Endodermal cell (in vitro differentiated cells): ENCODE measurements at regions not wholly inside any gene's neighbourhood (a gene's known extent, or its start where the extent isn't known, plus 50 kb on each side); places are given as distances from the start of the nearest gene placed in this dataset.
A peak's percentile ranks its signal among the peaks of the same experiment; 100 is the strongest.

Experiments used
- DNase-seq: peaks from one replicate; pipeline ENCODE4 v3.0.0-alpha.2; 2017
- H3K27ac ChIP-seq: 2 replicates; pipeline ENCODE4 v1.5.1; 2013; ENCODE audit warnings: mild to moderate bottlenecking, low read depth, low read length, moderate library complexity
- H3K27me3 ChIP-seq: 2 replicates; pipeline ENCODE4 v1.6.1; 2013; ENCODE audit warnings: mild to moderate bottlenecking, low read length, moderate library complexity; ENCODE audit not compliant: insufficient read depth, control insufficient read depth, poor library complexity, severe bottlenecking
- H3K36me3 ChIP-seq: 2 replicates; pipeline ENCODE4 v1.7.0; 2013; ENCODE audit warnings: mild to moderate bottlenecking, low read length, moderate library complexity; ENCODE audit not compliant: control insufficient read depth, insufficient read depth
- H3K4me1 ChIP-seq: one replicate; pipeline ENCODE4 v1.7.0; 2013; ENCODE audit warnings: low read length; ENCODE audit not compliant: control insufficient read depth, insufficient read depth
- H3K4me3 ChIP-seq: 2 replicates; pipeline ENCODE4 v1.5.1; 2013; ENCODE audit warnings: mild to moderate bottlenecking, low read length, moderate library complexity
- H3K9ac ChIP-seq: 2 replicates; pipeline ENCODE4 v1.6.1; 2013; ENCODE audit warnings: mild to moderate bottlenecking, low read length, moderate library complexity; ENCODE audit not compliant: poor library complexity, severe bottlenecking; ENCODE audit errors: extremely low read depth
- H3K9me3 ChIP-seq: 2 replicates; pipeline ENCODE4 v1.6.1; 2013; ENCODE audit warnings: mild to moderate bottlenecking, low read length, moderate library complexity; ENCODE audit not compliant: control insufficient read depth
- H3K27ac Mint-ChIP-seq: 2 replicates; pipeline ENCODE4 v1.8.0; 2020; ENCODE audit warnings: mixed read lengths
- H3K27me3 Mint-ChIP-seq: 2 replicates; pipeline ENCODE4 v1.8.0; 2021; ENCODE audit warnings: mild to moderate bottlenecking, mixed read lengths; ENCODE audit not compliant: insufficient read depth
- H3K36me3 Mint-ChIP-seq: 2 replicates; pipeline ENCODE4 v1.8.0; 2020; ENCODE audit warnings: low read depth, mixed read lengths
- H3K4me1 Mint-ChIP-seq: 2 replicates; pipeline ENCODE4 v1.8.0; 2020; ENCODE audit warnings: mixed read lengths
- H3K4me3 Mint-ChIP-seq: 2 replicates; pipeline ENCODE4 v1.8.0; 2020; ENCODE audit warnings: mild to moderate bottlenecking, moderate library complexity, mixed read lengths
- H3K9me3 Mint-ChIP-seq: 2 replicates; pipeline ENCODE4 v1.8.0; 2020; ENCODE audit warnings: mild to moderate bottlenecking, mixed read lengths
- whole genome bisulfite sequencing, 2 experiments: methylation state at CpG; one replicate each; pipeline versions ENCODE4 v1.1.5 to v1.1.7; 2013; ENCODE audit warnings: missing lambda C conversion rate in 2 of 2, mixed read lengths in 1 of 2; ENCODE audit not compliant: insufficient coverage in 1 of 2, insufficient read length in 1 of 2; 5-methylcytosine and 5-hydroxymethylcytosine counted together
- TF ChIP-seq, protein P1 (sequence below): fragments of 200-600 bp; sonication (generic); conservative IDR thresholded peaks from 2 replicates; pipeline ENCODE4 v1.5.0; 2021; ENCODE audit warnings: antibody characterized with exemption, mild to moderate bottlenecking

DNA sequence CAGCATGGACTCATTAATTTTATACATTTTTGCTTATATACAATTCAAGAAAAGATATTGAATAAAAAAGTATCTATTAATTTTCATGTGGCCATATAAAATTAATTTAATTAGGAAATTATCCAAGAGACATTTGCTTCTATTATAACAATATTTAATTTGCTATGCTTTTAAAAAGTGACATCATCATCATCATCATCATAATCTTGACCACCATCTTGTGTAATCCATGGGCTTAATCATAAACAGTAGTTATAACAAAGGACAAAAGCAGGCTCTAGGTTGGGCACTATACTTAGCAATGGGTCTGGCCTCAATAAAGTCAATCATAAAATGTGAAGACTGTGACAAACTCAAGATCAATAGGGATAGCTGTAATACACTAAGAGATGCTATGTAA, 1031.6 kb downstream of the SLITRK1 start:
- Histone ChIP-seq H3K4me3 (no peak overlapping the region), H3K4me1 (no peaks in the 10 kb centered on the region), H3K9ac (no peak overlapping the region), H3K27ac (no peak overlapping the region), H3K36me3 (no peaks in the 10 kb centered on the region), H3K27me3 (no peaks in the 10 kb centered on the region), H3K9me3 (no peaks in the 10 kb centered on the region)
- H3K9me3 Mint-ChIP-seq, result no peaks in the 10 kb centered on the region
- no peak overlapping the region for H3K27ac Mint-ChIP-seq
- no peaks in the 10 kb centered on the region for H3K4me1 Mint-ChIP-seq
- TF ChIP-seq, protein P1, sequence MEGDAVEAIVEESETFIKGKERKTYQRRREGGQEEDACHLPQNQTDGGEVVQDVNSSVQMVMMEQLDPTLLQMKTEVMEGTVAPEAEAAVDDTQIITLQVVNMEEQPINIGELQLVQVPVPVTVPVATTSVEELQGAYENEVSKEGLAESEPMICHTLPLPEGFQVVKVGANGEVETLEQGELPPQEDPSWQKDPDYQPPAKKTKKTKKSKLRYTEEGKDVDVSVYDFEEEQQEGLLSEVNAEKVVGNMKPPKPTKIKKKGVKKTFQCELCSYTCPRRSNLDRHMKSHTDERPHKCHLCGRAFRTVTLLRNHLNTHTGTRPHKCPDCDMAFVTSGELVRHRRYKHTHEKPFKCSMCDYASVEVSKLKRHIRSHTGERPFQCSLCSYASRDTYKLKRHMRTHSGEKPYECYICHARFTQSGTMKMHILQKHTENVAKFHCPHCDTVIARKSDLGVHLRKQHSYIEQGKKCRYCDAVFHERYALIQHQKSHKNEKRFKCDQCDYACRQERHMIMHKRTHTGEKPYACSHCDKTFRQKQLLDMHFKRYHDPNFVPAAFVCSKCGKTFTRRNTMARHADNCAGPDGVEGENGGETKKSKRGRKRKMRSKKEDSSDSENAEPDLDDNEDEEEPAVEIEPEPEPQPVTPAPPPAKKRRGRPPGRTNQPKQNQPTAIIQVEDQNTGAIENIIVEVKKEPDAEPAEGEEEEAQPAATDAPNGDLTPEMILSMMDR, result peak; percentile 40
- H3K27me3 Mint-ChIP-seq, result no peaks in the 10 kb centered on the region
- no peak for DNase-seq
- H3K4me3 Mint-ChIP-seq, result no peak overlapping the region
- no peaks in the 10 kb centered on the region for H3K36me3 Mint-ChIP-seq

DNA sequence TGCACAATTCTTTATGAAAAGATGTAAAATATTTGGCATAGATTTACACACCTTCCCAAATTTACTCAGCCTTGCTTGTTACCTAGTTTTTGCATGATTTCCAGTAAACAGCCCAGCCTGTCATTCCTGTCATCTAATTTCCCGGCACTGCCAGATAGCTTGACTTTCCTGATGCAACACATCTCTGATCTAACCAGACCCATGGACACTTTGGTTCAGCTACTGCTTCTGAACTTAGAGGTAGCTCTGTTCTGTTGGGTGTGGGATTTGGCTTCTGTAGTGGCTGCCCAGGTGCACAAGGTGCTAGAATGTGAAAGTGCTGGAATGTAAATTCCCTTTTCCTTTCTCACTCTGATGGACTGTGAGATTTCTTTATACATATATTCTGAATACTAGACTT, 1033.5 kb downstream of the SLITRK1 start:
- no peaks in the 10 kb centered on the region for H3K27me3 ChIP-seq
- no peaks in the 10 kb centered on the region for H3K36me3 Mint-ChIP-seq
- no peak overlapping the region for H3K27ac ChIP-seq
- H3K4me1 Mint-ChIP-seq, result no peaks in the 10 kb centered on the region
- 100% methylated on average over 1 of the region's 1 CpG; no CpG with 5 or more reads in 1 of the 2 experiments for WGBS, 2 experiments
- TF ChIP-seq, protein P1, result no peak
- no peaks in the 10 kb centered on the region for H3K4me1 ChIP-seq
- no peak overlapping the region for H3K27ac Mint-ChIP-seq
- no peaks in the 10 kb centered on the region for H3K27me3 Mint-ChIP-seq
- H3K4me3 ChIP-seq, result no peak overlapping the region
- no peak overlapping the region for H3K4me3 Mint-ChIP-seq
- H3K9me3 Mint-ChIP-seq, result no peaks in the 10 kb centered on the region
- no peak overlapping the region for H3K9ac ChIP-seq
- no peaks in the 10 kb centered on the region for H3K9me3 ChIP-seq
- DNase-seq, result no peak
- no peaks in the 10 kb centered on the region for H3K36me3 ChIP-seq

DNA sequence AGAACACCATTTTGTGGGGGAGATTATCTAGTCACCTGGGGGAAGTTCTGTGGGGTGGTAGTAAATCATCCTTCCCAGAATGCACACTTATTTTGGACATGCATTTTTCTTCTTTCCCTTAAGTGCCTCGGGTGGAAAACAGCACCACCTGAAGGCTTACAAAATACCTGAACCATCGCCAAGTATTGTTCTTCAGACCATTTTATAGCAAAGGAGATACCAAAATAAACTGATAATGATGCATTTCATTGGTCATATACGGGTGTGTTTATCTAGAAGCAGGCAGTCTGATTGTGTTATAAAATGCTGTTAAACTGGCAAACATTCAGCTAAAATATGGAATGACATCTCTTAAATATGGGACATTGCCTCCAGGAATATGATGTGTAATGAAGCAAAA, 1034.7 kb downstream of the SLITRK1 start:
- Mint-ChIP-seq H3K9me3 (no peaks in the 10 kb centered on the region), H3K4me1 (no peaks in the 10 kb centered on the region), H3K27me3 (no peaks in the 10 kb centered on the region), H3K27ac (no peak overlapping the region), H3K4me3 (no peak overlapping the region), H3K36me3 (no peaks in the 10 kb centered on the region)
- whole genome bisulfite sequencing, 2 experiments, result 80 to 83% methylated on average over 1 to 3 of the region's 3 CpGs
- no peak for DNase-seq
- H3K4me3 ChIP-seq, result no peak overlapping the region
- H3K9ac ChIP-seq, result no peak overlapping the region
- TF ChIP-seq, protein P1, result peak; percentile 61
- no peaks in the 10 kb centered on the region for H3K9me3 ChIP-seq
- no peak overlapping the region for H3K27ac ChIP-seq
- no peaks in the 10 kb centered on the region for H3K27me3 ChIP-seq
- no peaks in the 10 kb centered on the region for H3K36me3 ChIP-seq
- H3K4me1 ChIP-seq, result no peaks in the 10 kb centered on the region
